ENCODE measurements at regions not wholly inside any gene's neighbourhood (a gene's known extent, or its start where the extent isn't known, plus 50 kb on each side); places are given as distances from the start of the nearest gene placed in this dataset.

DNA sequence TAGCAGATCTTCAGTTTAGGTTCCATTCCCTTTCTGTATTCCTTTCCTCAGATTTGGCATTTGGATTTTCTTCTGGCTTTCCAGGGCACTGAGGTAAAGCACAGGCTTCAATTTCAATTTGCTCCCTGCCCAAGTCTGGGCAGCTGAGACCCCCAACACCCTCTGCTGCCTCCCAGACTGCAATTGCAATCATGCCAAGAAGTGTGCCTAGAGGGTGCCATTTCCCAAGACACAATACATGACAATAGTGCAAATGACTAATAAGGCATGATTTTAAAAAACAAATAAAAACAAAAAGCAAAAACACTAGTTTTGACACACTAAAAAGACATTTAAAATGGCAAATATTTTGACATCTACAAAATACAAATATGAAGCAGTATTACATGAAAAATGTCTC, 364.8 kb downstream of the EPM2A start:
- ATAC-seq = no peak
- H3K36me3 Mint-ChIP-seq = no peaks in the 10 kb centered on the region
- no peak for DNase-seq (ENCODE audit: low spot score in 2 of 2)
- H3K27ac Mint-ChIP-seq = no peak overlapping the region
- peaks cover 0 to 8% of the 10 kb centered on the region in 2 donors for H3K9me3 Mint-ChIP-seq

DNA sequence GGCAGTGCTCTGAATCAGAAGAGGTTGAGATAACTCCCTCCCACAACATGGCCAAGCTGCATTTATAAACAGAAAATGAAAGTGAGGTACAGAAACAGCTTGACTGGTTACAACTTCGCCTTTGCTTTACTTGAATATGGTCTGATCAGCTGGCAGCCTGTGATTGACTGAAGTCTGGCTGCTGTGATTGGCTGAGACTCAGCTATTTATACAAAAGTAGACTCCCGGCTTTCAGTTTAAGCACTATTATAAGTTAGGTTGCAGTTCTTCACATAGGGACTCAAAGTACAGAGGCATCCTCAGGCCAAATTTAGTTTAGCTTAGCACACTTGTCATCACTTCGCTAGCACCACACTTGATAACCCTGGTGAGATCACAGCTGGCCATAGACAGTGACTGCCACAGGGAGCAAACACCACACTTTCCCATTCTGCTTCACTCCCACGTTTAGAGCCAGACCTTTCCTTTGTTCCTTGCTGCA, 362.6 kb downstream of the EPM2A start:
- ATAC-seq (peak; percentile 43 to 50), DNase-seq (ENCODE audit: low spot score in 2 of 2) (no peak)
- H3K9me3 Mint-ChIP-seq = peaks cover 6 to 10% of the 10 kb centered on the region in 2 donors
- no peak overlapping the region for H3K27ac Mint-ChIP-seq
- peaks cover 0 to 6% of the 10 kb centered on the region in 2 donors for H3K36me3 Mint-ChIP-seq

DNA sequence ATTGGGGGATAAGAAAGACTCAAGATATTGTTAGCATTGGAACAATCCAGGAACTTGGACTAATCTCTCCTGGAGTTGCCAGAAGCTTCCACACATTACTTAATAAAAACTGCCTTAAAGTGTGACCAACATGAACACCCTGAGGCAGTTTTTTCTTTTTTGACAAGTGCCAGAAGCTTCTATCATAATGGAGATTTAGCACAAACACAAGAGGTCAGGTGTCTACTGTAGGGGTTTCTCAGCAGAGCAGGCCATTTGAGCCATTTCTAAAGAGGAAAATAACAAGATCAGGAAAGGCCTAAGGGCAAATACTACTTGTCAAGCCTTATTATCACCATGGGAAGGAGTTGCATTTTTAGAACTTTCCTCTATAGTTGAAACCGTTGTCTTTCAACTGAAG, 361.5 kb downstream of the EPM2A start:
- ATAC-seq = no peak
- Mint-ChIP-seq H3K27ac (no peak overlapping the region), H3K36me3 (peaks cover 0 to 6% of the 10 kb centered on the region in 2 donors), H3K9me3 (peaks cover 7 to 11% of the 10 kb centered on the region in 2 donors)
- no peak for DNase-seq (ENCODE audit: low spot score in 2 of 2)

DNA sequence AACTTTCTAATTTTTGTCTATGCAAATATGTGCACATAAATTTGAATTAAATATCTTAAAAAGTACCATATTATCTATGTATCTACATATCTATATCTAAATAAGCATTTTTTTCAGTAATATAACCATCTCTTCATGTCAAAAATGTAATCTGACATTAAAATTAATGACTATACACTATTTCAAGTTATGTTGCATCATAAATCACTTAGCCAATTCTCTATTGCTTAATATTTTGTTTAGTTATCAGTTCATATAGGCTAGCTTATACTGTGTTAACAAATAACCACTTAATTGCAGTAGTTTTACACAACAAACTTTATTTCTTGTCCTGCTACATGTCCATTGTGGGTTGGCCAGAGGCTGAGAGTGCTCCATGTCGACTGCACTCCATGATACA, 360.8 kb downstream of the EPM2A start:
- no peak overlapping the region for H3K27ac Mint-ChIP-seq
- DNase-seq (ENCODE audit: low spot score in 2 of 2) = no peak
- H3K36me3 Mint-ChIP-seq = peaks cover 0 to 6% of the 10 kb centered on the region in 2 donors
- peaks cover 7 to 11% of the 10 kb centered on the region in 2 donors for H3K9me3 Mint-ChIP-seq
- ATAC-seq = no peak

DNA sequence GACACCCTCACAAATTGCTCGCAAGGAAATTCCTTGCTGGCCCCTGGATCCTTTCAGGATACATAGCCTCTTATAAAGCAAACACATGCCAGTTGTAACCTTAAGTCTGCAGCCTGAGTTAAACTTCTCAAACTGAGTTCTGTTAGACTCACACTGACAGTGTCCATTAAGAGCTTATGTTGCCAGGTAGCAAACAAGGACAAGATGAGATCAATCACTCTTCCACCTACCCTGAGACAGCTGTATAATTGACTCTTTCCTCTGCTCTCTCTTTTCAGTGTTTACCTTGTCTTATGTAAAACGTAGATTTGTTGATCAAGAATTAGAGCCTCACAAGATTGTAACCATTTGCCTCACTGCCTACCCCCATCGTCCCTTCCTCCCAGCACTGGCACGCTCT, 359.8 kb downstream of the EPM2A start:
- peaks cover 0 to 6% of the 10 kb centered on the region in 2 donors for H3K36me3 Mint-ChIP-seq
- no peak for ATAC-seq
- H3K9me3 Mint-ChIP-seq = peaks cover 7 to 11% of the 10 kb centered on the region in 2 donors
- no peak overlapping the region for H3K27ac Mint-ChIP-seq
- no peak for DNase-seq (ENCODE audit: low spot score in 2 of 2)

DNA sequence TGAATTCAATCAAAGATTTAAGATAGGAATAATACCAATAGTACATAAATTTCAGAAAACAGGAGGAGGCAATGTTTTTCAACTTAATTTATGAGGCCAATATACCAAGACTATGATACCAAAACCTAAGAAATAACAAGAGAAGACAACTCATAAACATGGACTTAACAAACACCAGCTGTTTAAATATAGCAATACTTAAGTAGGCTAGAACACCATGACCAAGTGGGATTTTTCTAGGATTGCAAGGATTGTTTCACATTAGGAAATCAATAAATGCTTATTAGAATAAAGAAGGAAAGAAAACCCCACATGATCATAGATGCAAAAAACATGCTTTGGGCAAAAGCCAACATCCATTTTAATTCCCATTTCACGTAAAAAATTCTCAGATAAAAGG, 355.1 kb downstream of the EPM2A start:
- no peak for DNase-seq (ENCODE audit: low spot score in 2 of 2)
- Mint-ChIP-seq H3K9me3 (peaks cover 7% of the 10 kb centered on the region in 2 donors), H3K36me3 (peaks cover 0 to 6% of the 10 kb centered on the region in 2 donors), H3K27ac (no peak overlapping the region)
- no peak for ATAC-seq

DNA sequence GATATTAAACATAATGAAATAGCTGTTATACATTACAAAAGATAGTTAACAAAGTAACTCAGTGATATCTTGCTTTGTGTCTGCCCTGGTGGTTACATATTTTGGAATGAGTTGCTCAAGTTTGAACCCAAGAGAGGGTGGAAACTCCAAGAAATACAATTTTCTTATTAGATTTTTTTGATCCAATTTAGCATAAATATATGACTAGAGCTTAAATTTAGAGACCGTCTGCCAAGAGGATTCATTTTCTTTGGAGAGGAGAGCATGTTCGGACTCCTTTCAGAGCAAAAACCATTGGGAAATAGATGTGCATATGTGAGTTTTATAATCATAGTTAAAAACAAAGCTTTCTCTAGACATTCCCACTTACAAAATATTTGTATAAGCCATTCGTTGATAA, 353.4 kb downstream of the EPM2A start:
- Mint-ChIP-seq H3K36me3 (peaks cover 0 to 6% of the 10 kb centered on the region in 2 donors), H3K9me3 (peaks cover 7% of the 10 kb centered on the region in 2 donors), H3K27ac (no peak overlapping the region)
- ATAC-seq (no peak), DNase-seq (ENCODE audit: low spot score in 2 of 2) (no peak)

DNA sequence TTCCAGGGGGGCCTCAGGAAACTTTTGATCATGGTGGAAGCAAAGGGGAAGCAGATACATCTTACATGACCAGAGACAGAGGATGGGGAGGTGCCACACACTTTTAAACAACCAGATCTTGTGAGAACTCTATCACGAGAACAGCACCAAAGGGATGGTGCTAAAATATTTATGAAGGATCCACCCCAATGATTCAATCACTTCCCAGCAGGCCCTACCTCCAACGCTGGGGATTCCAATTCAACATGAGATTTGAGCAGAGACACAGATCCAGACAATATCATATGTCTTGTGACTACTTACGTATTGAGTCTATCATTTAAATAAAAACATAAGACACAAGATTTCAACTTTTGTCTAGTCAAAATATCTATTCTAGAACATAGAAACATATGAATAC, 351.9 kb downstream of the EPM2A start:
- DNase-seq (ENCODE audit: low spot score in 2 of 2) (no peak), ATAC-seq (no peak)
- Mint-ChIP-seq H3K9me3 (no peaks in the 10 kb centered on the region), H3K36me3 (no peaks in the 10 kb centered on the region), H3K27ac (no peak overlapping the region)

DNA sequence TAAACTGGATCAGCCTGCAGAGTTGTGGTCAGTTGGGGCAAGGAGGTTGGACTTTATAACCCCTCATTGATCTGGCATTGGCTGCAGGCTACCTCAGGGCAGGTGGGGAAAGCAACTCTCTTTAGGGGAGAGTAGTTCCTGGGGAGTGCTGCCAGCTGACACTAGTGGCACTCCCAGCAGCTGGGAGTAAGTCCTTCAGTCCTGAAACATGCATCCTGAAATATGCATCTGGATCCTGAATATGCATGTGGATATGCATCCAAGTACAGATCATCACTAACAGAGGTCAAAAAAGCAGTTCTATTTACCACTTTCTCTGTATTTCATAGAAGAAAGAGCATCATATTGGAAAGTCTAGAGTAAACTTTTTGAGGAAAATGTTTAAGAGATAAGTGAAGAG, 350.8 kb downstream of the EPM2A start:
- Mint-ChIP-seq H3K36me3 (no peaks in the 10 kb centered on the region), H3K27ac (no peak overlapping the region), H3K9me3 (no peaks in the 10 kb centered on the region)
- DNase-seq (ENCODE audit: low spot score in 2 of 2) = no peak
- no peak for ATAC-seq

DNA sequence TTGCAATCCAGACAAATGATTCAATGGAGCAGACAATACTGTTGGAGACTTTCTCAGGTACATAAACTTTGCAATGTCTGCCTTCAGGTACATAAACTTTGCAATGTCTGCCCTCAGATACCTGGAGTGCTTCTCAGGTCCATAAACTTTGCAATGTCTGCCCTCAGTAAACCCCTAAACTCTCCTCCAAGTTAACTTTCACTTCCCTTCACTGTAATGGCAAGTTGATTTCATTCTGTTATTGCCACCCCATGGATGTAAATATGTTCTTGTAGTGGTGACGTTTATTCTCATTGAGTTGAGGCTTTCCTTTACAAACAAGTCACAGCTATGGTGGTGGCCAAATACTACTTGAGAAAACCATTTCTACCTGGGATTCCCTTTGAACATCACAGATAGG, 338.8 kb downstream of the EPM2A start:
- DNase-seq (ENCODE audit: low spot score in 2 of 2) (no peak), ATAC-seq (no peak)
- no peak overlapping the region for H3K27ac Mint-ChIP-seq

DNA sequence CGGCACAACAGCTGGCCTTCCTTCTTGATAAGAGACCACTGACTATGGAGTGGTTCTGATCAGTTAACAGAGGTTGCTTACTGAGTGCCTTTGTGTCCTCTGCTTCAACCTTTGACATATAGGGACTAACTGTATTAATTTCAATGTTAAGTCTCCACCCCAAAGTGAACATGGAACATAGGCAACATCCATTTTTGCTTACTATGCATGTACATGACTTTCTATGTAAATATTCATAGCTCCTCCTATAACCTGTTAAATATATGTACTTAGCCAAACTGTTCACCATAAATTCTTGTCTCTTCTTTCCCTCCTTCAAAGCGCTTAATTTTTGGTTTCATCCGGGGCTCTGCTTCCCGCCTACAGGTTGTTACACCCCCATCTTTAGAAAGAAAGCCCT, 334.8 kb downstream of the EPM2A start:
- peaks cover 0 to 3% of the 10 kb centered on the region in 2 donors for H3K9me3 Mint-ChIP-seq

More for the DNA sequence above, 338.8 kb downstream of the EPM2A start:
- no peaks in the 10 kb centered on the region for H3K36me3 Mint-ChIP-seq
- peaks cover 0 to 4% of the 10 kb centered on the region in 2 donors for H3K9me3 Mint-ChIP-seq

DNA sequence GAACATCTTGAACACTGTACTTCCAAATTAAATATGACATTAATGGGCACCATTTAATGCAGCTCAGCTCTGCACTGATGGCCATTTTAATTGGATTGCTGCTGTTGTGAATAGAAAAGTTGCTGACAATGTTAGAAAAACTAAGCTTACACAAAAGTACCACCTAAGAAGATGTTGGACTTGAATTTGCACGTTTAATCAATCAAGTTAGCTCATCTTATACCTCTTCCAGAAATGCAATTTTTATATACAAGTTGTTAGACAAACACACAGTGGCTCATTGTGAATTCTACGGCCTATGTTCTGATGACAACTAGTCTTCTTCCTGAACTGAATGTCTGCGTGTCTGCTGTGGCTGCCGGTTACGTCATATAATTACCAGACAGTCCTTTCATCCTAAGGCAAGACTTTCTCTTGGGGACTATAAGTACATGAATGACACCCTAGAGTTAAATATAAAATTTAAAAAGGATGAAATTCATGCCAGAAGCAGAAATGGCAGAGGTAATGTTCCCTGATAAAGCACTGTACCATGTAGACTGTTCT, 330.2 kb downstream of the EPM2A start:
- Mint-ChIP-seq H3K9me3 (peaks cover 0 to 3% of the 10 kb centered on the region in 2 donors), H3K36me3 (no peaks in the 10 kb centered on the region), H3K27ac (no peak overlapping the region)
- DNase-seq (ENCODE audit: low spot score in 2 of 2) (no peak), ATAC-seq (no peak)

More for the DNA sequence above, 334.8 kb downstream of the EPM2A start:
- DNase-seq (ENCODE audit: low spot score in 2 of 2) = no peak
- no peaks in the 10 kb centered on the region for H3K36me3 Mint-ChIP-seq
- ATAC-seq = no peak
- no peak overlapping the region for H3K27ac Mint-ChIP-seq

DNA sequence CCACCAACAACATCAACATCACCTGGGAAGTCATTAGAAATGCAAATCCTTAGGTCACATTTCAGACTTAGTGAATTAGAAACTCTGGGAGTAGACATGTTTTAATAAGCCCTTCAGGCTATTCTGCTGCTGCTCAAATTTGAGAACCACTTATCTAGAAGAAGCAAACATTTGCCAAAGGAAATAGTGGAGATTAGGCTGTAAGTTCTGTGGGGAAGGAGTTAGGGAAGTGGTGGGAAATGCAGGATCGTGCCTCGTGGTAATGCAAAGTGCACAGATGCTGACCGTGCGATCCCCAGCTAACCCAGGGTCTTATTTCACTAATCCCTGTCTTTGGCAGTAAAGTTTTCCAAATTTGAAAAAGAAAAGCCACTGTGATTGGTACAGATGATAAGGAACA, 328.5 kb downstream of the EPM2A start:
- Mint-ChIP-seq H3K27ac (no peak overlapping the region), H3K9me3 (peaks cover 0 to 3% of the 10 kb centered on the region in 2 donors), H3K36me3 (no peaks in the 10 kb centered on the region)
- DNase-seq (ENCODE audit: low spot score in 2 of 2) (no peak), ATAC-seq (no peak)

DNA sequence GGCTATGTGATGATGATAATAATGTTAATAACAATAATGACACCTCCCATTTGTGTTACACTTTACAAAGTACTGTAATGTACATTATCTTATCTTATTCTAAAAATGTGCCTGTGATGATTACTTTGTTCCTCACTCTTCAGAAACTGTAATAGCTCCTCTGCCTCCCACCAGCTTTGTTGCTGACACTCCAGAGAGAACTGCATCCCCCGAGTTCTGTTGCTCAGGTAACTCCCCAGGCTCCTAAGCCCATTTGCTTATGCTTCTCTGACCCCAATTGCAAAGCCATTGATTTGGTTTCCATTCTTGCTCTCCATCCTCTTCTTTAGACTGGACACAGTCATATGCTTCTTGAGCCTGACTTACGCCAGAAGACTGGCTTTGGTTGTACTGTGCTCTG, 319.7 kb downstream of the EPM2A start:
- H3K9me3 Mint-ChIP-seq = peaks cover 0 to 5% of the 10 kb centered on the region in 2 donors
- ATAC-seq (no peak), DNase-seq (ENCODE audit: low spot score in 2 of 2) (no peak)
- no peaks in the 10 kb centered on the region for H3K36me3 Mint-ChIP-seq
- no peak overlapping the region for H3K27ac Mint-ChIP-seq

DNA sequence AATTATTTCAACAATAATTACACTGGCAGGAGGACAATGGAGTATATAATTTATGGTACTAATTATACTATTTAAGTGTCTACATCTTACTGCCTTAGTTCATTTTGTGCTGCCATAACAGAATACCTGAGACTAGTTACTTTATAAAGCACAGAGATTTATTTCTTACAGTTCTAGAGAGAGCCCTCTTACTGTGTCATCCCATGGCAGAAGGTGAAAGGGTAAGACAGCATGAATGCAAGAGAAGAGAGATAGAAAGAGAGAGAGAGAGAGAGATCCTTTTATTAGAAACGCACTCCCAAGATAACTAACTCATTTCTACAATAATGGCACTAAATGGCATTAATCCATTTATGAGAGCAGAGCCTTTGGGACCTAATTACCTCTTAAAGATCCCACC, 314.7 kb downstream of the EPM2A start:
- H3K36me3 Mint-ChIP-seq = no peaks in the 10 kb centered on the region
- DNase-seq (ENCODE audit: low spot score in 2 of 2) = no peak
- H3K27ac Mint-ChIP-seq = no peak overlapping the region
- no peak for ATAC-seq
- H3K9me3 Mint-ChIP-seq = no peaks in the 10 kb centered on the region

DNA sequence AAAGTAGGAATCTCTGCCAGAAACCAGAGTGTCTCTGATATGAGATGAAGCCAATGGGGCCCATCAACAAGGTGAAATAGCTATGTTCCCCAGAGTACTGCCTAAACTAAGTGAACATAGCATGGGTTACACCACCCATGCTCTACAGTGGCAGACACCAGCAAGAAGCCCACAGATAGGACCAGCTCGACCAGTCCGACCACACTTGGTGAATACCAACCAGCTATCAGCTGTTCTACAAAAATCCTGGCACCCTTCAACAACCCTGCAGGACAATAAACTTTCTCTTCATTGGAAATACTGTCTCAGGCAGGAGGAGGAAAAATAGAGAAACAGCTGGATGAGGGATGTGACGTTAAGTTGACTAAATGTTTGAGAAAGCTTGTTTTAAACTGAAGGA, 311.4 kb downstream of the EPM2A start:
- ATAC-seq = no peak
- no peak for DNase-seq (ENCODE audit: low spot score in 2 of 2)
- Mint-ChIP-seq H3K36me3 (no peaks in the 10 kb centered on the region), H3K9me3 (peaks cover 4 to 5% of the 10 kb centered on the region in 2 donors), H3K27ac (no peak overlapping the region)

DNA sequence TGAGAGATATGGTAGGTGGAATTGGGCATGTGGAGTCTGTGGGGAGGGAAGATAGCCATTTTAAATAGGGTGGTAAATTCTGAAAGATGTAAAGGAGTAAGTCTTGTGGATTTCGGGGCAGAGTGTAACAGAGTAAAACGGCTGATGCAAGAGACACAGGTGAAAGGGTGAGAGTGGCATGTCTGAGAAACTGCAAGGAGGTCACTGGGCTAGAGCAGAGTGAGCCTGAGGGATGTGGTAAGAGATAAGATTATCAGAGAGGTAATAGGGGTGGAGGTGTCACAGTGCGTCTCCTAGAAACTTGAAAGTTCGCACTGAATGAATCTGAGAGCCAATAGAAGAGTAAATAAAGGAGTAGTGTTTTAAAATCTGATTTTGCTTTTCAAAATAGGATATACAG, 308.1 kb downstream of the EPM2A start:
- H3K27ac Mint-ChIP-seq = no peak overlapping the region
- peaks cover 4 to 5% of the 10 kb centered on the region in 2 donors for H3K9me3 Mint-ChIP-seq
- DNase-seq (ENCODE audit: low spot score in 2 of 2) (no peak), ATAC-seq (no peak)
- H3K36me3 Mint-ChIP-seq = no peaks in the 10 kb centered on the region

DNA sequence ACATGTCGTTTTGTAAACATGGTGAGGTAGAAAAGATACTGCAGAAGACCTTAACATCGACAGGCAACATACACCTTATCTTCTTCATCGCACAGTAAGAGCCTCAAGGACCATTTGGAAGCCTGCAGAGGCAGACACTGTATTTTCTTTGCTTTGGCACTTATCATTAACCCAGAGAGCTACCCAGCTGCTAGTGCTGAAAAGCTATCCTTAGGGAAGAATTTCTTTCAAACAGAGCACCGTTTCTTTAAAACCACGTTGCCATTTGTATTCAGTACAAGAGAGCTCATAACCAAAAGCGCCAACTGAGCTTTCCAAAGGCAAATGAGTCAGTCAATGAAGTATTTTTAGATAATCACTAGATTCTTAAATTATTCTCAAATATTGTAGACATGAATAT, 306.6 kb downstream of the EPM2A start:
- H3K27ac Mint-ChIP-seq = no peak overlapping the region
- no peaks in the 10 kb centered on the region for H3K36me3 Mint-ChIP-seq
- no peak for DNase-seq (ENCODE audit: low spot score in 2 of 2)
- peaks cover 4 to 5% of the 10 kb centered on the region in 2 donors for H3K9me3 Mint-ChIP-seq
- ATAC-seq = no peak

Measured in activated naive CD4-positive, alpha-beta T cell treated with anti-CD3 and anti-CD28 coated beads, Interleukin-2, amount 50 U/mL, for 72 hours (primary cell).